ENCODE measurements at regions not wholly inside any gene's neighbourhood (a gene's known extent, or its start where the extent isn't known, plus 50 kb on each side); places are given as distances from the start of the nearest gene placed in this dataset.
"Not testable (repeated sequence)": the region's sequence is repeated elsewhere in the genome, so short reads cannot be mapped to it uniquely, and the experiment has no call there.

DNA sequence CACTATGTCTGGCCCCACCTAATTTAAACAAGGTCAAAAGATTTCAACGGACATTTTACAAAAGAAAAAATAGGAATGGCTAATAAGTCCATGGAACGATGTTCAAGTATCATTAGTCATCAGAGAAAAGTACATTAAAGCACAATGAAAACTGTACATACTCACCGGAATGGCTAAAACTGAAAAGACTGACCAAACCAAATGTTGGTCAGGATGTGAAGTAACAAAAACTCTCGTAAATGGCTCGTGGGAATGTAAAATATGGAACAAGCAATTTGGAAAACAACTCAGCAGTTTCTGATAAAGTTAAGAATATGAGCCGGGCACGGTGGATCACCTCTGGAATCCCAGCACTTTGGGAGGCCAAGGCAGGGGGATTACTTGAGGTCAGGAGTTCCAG is 65.7 kb upstream of the PARD3 start:
- H3K27ac ChIP-seq: no peak overlapping the region
- no peak for TF ChIP-seq ZFX (IDR thresholded peaks at IDR 0.05; ENCODE audit: borderline replicate concordance)
- TF ChIP-seq, protein P1, sequence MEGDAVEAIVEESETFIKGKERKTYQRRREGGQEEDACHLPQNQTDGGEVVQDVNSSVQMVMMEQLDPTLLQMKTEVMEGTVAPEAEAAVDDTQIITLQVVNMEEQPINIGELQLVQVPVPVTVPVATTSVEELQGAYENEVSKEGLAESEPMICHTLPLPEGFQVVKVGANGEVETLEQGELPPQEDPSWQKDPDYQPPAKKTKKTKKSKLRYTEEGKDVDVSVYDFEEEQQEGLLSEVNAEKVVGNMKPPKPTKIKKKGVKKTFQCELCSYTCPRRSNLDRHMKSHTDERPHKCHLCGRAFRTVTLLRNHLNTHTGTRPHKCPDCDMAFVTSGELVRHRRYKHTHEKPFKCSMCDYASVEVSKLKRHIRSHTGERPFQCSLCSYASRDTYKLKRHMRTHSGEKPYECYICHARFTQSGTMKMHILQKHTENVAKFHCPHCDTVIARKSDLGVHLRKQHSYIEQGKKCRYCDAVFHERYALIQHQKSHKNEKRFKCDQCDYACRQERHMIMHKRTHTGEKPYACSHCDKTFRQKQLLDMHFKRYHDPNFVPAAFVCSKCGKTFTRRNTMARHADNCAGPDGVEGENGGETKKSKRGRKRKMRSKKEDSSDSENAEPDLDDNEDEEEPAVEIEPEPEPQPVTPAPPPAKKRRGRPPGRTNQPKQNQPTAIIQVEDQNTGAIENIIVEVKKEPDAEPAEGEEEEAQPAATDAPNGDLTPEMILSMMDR (IDR thresholded peaks at IDR 0.05): no peak

DNA sequence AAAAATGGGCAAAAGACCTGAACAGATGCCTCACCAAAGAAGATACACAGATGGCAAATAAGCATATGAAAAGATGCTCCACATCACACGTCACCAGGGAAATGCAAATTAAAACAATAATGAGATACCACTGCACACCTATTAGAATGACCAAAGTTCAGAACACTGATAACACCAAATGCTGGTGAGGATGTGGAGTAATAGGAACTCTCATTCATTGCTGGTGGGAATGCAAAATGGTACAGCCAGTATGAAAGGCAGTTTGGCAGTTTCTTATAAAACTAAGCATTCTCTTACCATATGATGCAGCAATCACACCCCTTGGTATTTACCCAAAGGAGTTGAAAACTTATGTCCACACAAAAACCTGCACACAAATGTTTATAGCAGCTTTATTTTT is 63.6 kb upstream of the PARD3 start:
- H3K27ac ChIP-seq: not testable (repeated sequence)

DNA sequence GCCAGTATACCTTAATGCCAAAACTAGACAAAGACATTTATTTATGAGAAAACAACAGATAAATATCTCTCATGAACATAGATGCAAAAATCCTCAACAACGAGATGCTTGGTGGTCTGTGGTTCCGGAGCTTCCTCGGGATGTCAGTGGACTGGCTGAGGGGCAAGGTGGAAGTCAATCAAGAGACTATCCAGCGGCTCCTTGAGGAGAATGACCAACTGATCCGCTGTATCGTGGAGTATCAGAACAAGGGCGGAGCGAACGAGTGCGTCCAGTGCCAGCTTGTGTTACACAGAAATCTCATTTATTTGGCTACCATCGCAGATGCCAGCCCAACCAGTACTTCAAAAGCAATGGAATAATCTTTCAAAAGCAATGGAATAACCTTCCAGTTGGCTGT is 60.0 kb upstream of the PARD3 start:
- TF ChIP-seq, protein P1 (IDR thresholded peaks at IDR 0.05): no peak
- TF ChIP-seq ZFX (IDR thresholded peaks at IDR 0.05; ENCODE audit: borderline replicate concordance): no peak
- no peak overlapping the region for H3K27ac ChIP-seq

DNA sequence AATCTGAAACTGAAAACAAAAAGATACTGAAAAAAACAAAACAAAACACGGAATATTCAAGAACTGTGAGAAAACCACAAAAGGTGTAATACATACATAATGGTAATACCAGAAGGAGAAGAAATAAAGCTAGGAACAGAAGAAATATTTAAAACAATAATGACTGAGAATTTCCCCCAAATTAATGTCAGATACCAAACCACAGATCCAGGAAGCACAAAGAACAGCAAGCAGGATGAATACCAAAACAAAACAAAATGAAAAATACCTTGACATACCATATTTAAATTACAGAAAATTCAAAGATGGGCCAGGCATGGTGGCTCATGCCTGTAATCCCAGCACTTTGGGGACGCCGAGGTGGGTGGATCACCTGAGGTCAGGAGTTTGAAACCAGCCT is 57.7 kb upstream of the PARD3 start:
- TF ChIP-seq ZFX (IDR thresholded peaks at IDR 0.05; ENCODE audit: borderline replicate concordance): no peak

DNA sequence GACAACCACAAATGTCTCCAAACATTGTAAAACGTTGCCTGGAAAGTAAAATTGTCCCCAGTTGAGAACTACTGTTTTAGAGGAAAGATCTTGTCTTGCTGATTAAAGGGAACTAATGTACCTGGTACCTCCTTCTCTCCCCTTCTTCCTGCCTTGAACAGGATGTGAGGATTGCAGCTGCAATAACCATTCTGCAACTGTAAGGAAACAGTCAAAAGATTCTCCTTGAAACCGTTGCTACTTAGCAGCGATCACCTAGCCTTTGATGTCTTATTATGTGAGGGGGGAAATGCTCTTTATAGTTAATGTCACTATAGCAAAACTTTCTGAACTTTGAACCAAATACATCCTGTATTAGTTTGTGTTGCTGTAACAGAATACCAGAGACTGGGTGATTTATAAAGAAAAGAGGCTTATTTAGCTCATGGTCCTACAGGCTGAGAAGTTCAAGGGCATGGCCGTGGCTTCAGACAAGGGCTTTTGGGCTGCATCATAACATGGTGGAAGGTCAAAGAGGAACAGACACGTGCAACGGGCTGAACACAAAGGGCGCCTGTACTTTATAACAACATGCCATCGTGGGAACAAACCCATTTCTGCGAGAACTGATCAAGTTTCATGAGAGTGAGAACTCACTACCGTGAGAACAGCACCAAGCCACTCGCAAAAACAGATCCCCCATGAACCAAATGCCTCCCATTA is 54.2 kb upstream of the PARD3 start:
- H3K27ac ChIP-seq: no peak overlapping the region
- no peak for TF ChIP-seq ZFX (IDR thresholded peaks at IDR 0.05; ENCODE audit: borderline replicate concordance)
- TF ChIP-seq, protein P1 (IDR thresholded peaks at IDR 0.05): no peak

More for the DNA sequence above, 57.7 kb upstream of the PARD3 start:
- H3K27ac ChIP-seq: no peak overlapping the region

DNA sequence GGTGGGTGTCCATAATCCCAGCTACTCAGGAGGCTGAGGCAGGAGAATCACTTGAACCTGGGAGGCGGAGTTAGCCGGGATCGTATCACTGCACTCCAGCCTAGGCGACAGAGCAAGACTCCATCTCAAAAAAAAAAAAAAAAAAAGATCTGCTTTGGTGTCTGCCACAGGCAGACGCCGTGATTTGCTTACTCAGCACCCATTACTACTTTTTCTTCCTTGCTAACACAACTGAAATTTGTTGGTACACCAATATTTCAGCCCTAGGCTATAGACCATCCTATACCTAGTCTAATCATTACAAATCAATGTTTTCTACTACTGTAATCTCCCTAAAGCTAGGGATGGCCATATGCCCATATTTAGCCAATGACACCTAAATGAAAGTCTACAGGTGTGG is 53.5 kb upstream of the PARD3 start:
- no peak overlapping the region for H3K27ac ChIP-seq
- TF ChIP-seq, protein P1 (IDR thresholded peaks at IDR 0.05): no peak
- TF ChIP-seq ZFX (IDR thresholded peaks at IDR 0.05; ENCODE audit: borderline replicate concordance): no peak

DNA sequence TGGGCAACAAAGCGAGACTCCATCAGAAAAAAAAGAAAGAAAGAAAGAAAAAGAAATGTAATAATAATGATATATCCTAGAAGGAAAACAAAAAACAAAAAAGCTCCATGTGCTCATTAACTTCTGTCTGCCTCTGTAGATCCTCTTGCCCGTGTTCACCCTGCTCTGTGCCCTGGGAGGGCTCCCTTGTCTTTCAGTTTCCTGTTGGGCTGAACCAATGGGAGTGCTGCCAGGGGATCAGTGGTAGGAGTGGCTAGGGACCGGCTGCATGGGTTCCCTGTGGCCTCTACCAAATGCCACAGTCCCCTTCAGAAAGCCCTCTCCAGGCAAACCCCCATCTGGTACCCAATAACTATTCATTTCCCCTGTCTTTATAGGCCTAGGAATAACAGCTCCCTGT is 51.8 kb upstream of the PARD3 start:
- TF ChIP-seq, protein P1 (IDR thresholded peaks at IDR 0.05): no peak
- no peak for TF ChIP-seq ZFX (IDR thresholded peaks at IDR 0.05; ENCODE audit: borderline replicate concordance)
- H3K27ac ChIP-seq: no peak overlapping the region

Measured in 22Rv1 (cell line).